Endothelial cell of umbilical vein (primary cell): ENCODE measurements at regions not wholly inside any gene's neighbourhood (a gene's known extent, or its start where the extent isn't known, plus 50 kb on each side); places are given as distances from the start of the nearest gene placed in this dataset.

Experiments used
- BruUV-seq: library from RNA; stranded (reverse); fragments of 400-500 nt; replicated peaks from 2 replicates; lab custom pipeline; 2021; lab: Mats Ljungman, UMichigan
- CTCF ChIA-PET: fragments of 300-600, 350-600 bp; sonication (Branson Sonifier 250); formaldehyde crosslinking; loops from one replicate; lab custom pipeline; 2021; ENCODE audit warnings: antibody characterized with exemption, inconsistent platforms; lab: Charles Lee
- POLR2A ChIA-PET: fragments of 300-600, 350-600 bp; sonication (Branson Sonifier 250); formaldehyde crosslinking; loops from one replicate; lab custom pipeline; 2021; ENCODE audit warnings: antibody characterized with exemption, inconsistent platforms; lab: Charles Lee
- DNase-seq: peaks from one replicate; pipeline ENCODE4 v3.0.0-alpha.2; 2011; ENCODE audit warnings: low read depth, low spot score
- FAIRE-seq: peaks from 2 replicates; lab custom pipeline; 2011; peaks lifted over from hg19 to GRCh38; lab: Jason Lieb, UNC
- H2AFZ ChIP-seq: 2 replicates; pipeline ENCODE4 v1.6.0; 2012; ENCODE audit warnings: low read depth, low read length, control low read depth, inconsistent platforms
- H3K27ac ChIP-seq: 2 replicates; pipeline ENCODE4 v1.5.1; 2011; ENCODE audit warnings: low read depth, mild to moderate bottlenecking, control low read depth, low read length, moderate library complexity; ENCODE audit not compliant: insufficient read depth
- H3K27me3 ChIP-seq, 2 experiments: 2 replicates each; pipeline versions ENCODE4 v1.6.0 to v1.6.1; 2011; ENCODE audit warnings: low read length in 2 of 2, mixed read lengths in 1 of 2; ENCODE audit not compliant: control insufficient read depth in 2 of 2, insufficient read depth in 2 of 2
- H3K36me3 ChIP-seq, 2 experiments: 2 replicates in 1 of 2; 3 replicates in 1 of 2; pipeline ENCODE4 v1.5.1; 2011; ENCODE audit warnings: low read length in 2 of 2, mild to moderate bottlenecking in 1 of 2, moderate library complexity in 1 of 2; ENCODE audit not compliant: control insufficient read depth in 2 of 2, insufficient read depth in 2 of 2; ENCODE audit errors: extremely low read depth in 1 of 2
- H3K4me1 ChIP-seq: 3 replicates; pipeline ENCODE4 v1.5.1; 2011; ENCODE audit warnings: mild to moderate bottlenecking, low read length; ENCODE audit not compliant: control insufficient read depth, insufficient read depth; ENCODE audit errors: extremely low read depth
- H3K4me2 ChIP-seq: 2 replicates; pipeline ENCODE4 v1.6.1; 2011; ENCODE audit warnings: low read length, control low read depth, mixed read lengths; ENCODE audit not compliant: insufficient read depth
- H3K4me3 ChIP-seq, 3 experiments: fragments of 200-600 bp in 1 of 3; sonication (generic), shearing (Covaris generic) in 1 of 3; replicated peaks in 1 of 3; 2 replicates each; pipeline ENCODE4 v1.5.1; 2011 to 2016; ENCODE audit warnings: control low read depth in 3 of 3, low read length in 3 of 3, mild to moderate bottlenecking in 2 of 3, inconsistent platforms in 1 of 3, low read depth in 1 of 3, moderate library complexity in 1 of 3; ENCODE audit not compliant: insufficient read depth in 1 of 3
- H3K79me2 ChIP-seq: 2 replicates; pipeline ENCODE4 v1.6.0; 2012; ENCODE audit warnings: low read length, inconsistent platforms; ENCODE audit not compliant: control insufficient read depth, insufficient read depth
- H3K9ac ChIP-seq: replicated peaks from 2 replicates; pipeline ENCODE3; 2011; ENCODE audit warnings: low read length, control low read depth; ENCODE audit not compliant: insufficient read depth; ENCODE audit errors: extremely low read depth
- H3K9me1 ChIP-seq: replicated peaks from 3 replicates; pipeline ENCODE4 v1.6.0; 2011; ENCODE audit warnings: mild to moderate bottlenecking, low read length; ENCODE audit not compliant: control insufficient read depth, insufficient read depth; ENCODE audit errors: extremely low read depth
- H3K9me3 ChIP-seq: replicated peaks from 2 replicates; pipeline ENCODE4 v1.5.1; 2012; ENCODE audit warnings: low read length, inconsistent platforms; ENCODE audit not compliant: control insufficient read depth, insufficient read depth
- H4K20me1 ChIP-seq: replicated peaks from 2 replicates; pipeline ENCODE3; 2011; ENCODE audit warnings: mild to moderate bottlenecking, low read length; ENCODE audit not compliant: control insufficient read depth, insufficient read depth; ENCODE audit errors: extremely low read depth
- CTCF ChIP-seq, 2 donors: IDR thresholded peaks; 1 replicate in 1 of 2; 2 replicates in 1 of 2; pipeline ENCODE4 v1.5.1; 2011; ENCODE audit warnings: low read length in 2 of 2, mild to moderate bottlenecking in 2 of 2, moderate library complexity in 2 of 2, control low read depth in 1 of 2, inconsistent platforms in 1 of 2, low read depth in 1 of 2; ENCODE audit not compliant: insufficient read depth in 1 of 2; ENCODE audit errors: extremely low read depth in 1 of 2
- EZH2 ChIP-seq: IDR thresholded peaks from 2 replicates; pipeline ENCODE4 v1.6.1; 2012; ENCODE audit warnings: borderline replicate concordance, low read depth, mild to moderate bottlenecking, moderate library complexity, low read length, inconsistent platforms; ENCODE audit not compliant: severe bottlenecking
- FOS ChIP-seq: IDR thresholded peaks from 2 replicates; pipeline ENCODE4 v1.6.1; 2011; ENCODE audit warnings: mild to moderate bottlenecking, low read length, moderate library complexity, borderline replicate concordance; ENCODE audit not compliant: insufficient read depth
- GATA2 ChIP-seq: IDR thresholded peaks from 2 replicates; pipeline ENCODE4 v1.7.0; 2011; ENCODE audit warnings: low read depth, mild to moderate bottlenecking, moderate library complexity, mixed read lengths, low read length; ENCODE audit not compliant: insufficient read length, insufficient read depth
- JUN ChIP-seq: IDR thresholded peaks from 2 replicates; pipeline ENCODE4 v1.6.1; 2011; ENCODE audit warnings: borderline replicate concordance, low read depth; ENCODE audit not compliant: insufficient read length, insufficient read depth
- MAX ChIP-seq: IDR thresholded peaks from 2 replicates; pipeline ENCODE4 v1.6.1; 2011; ENCODE audit not compliant: insufficient read depth, insufficient read length
- MYC ChIP-seq: IDR thresholded peaks from one replicate; pipeline ENCODE4 v1.6.1; 2011; ENCODE audit warnings: mild to moderate bottlenecking, low read depth, low read length
- POLR2A ChIP-seq: IDR thresholded peaks from 2 replicates; pipeline ENCODE4 v1.6.1; 2012; ENCODE audit warnings: low read depth, mild to moderate bottlenecking, control low read depth, low read length
- POLR2AphosphoS5 ChIP-seq: IDR thresholded peaks from 2 replicates; pipeline ENCODE4 v1.6.1; 2012; ENCODE audit warnings: low read depth, mild to moderate bottlenecking, control low read depth, low read length, moderate library complexity; ENCODE audit not compliant: insufficient read depth
- dilution Hi-C: fragments of 300-500 bp; cut with MboI; formaldehyde crosslinking; loops from one replicate; pipeline ENCODE4 v1.15.0; 2019; ENCODE audit warnings: low sequenced_read_pairs; ENCODE audit not compliant: extremely low pct_ligation_motif_present
- intact Hi-C: fragments of 100-400 bp; cut with micrococcal nuclease; formaldehyde crosslinking; loops from one replicate; pipeline ENCODE4 v1.10.0; 2022

GRCh38 chr2:16336916-16337315 is 328.7 kb downstream of the CYRIA start:
- H3K9me1 ChIP-seq: no peaks in the 10 kb centered on the region
- dilution Hi-C loops: no loop called here
- H3K9me3 ChIP-seq: peaks cover 2% of the 10 kb centered on the region
- H3K27me3 ChIP-seq: no peaks in the 10 kb centered on the region
- no peak overlapping the region for H2AFZ ChIP-seq
- DNase-seq: no peak
- BruUV-seq: no TSS peak
- H3K79me2 ChIP-seq: no peaks in the 10 kb centered on the region
- TF ChIP-seq FOS: no peak
- no peak for TF ChIP-seq MYC
- no peak for TF ChIP-seq CTCF (IDR thresholded peaks at IDR 0.05; ENCODE audit: extremely low read depth in 1 of 2, insufficient read depth in 1 of 2, low read depth in 1 of 2, low read length in 2 of 2)
- no peak for TF ChIP-seq GATA2
- no peak for TF ChIP-seq JUN
- no peak for TF ChIP-seq POLR2A
- TF ChIP-seq POLR2AphosphoS5: no peak
- no peak for TF ChIP-seq MAX
- no peak for TF ChIP-seq EZH2
- H3K9ac ChIP-seq: no peak overlapping the region
- intact Hi-C loops: no loop called here
- H3K4me3 ChIP-seq: no peak overlapping the region
- CTCF ChIA-PET: no interaction called here
- H4K20me1 ChIP-seq: no peaks in the 10 kb centered on the region
- no peaks in the 10 kb centered on the region for H3K36me3 ChIP-seq
- no peak for FAIRE-seq
- no peak overlapping the region for H3K27ac ChIP-seq
- POLR2A ChIA-PET: no interaction called here
- no peak overlapping the region for H3K4me2 ChIP-seq
- no peaks in the 10 kb centered on the region for H3K4me1 ChIP-seq
